Left lung (tissue), 4 donors: ENCODE measurements at regions not wholly inside any gene's neighbourhood (a gene's known extent, or its start where the extent isn't known, plus 50 kb on each side); places are given as distances from the start of the nearest gene placed in this dataset.
"Not testable (repeated sequence)": the region's sequence is repeated elsewhere in the genome, so short reads cannot be mapped to it uniquely, and the experiment has no call there.

Experiments used
- ATAC-seq: fragments of 200-7000 bp; cut with Tn5 transposase; one replicate; pipeline ENCODE4 v1.9.1; 2020; ENCODE audit warnings: moderate library complexity
- DNase-seq, 4 donors: peaks; one replicate each; pipeline ENCODE4 v3.0.0-alpha.2; 2013 to 2020
- H3K27ac ChIP-seq, 2 donors: fragments of 200-600 bp; sonication (generic) in 1 of 2; one replicate each; pipeline versions ENCODE4 v1.5.0 to v1.8.0; 2020 to 2021
- H3K27me3 ChIP-seq, 2 donors: fragments of 200-600 bp; sonication (generic) in 1 of 2; one replicate each; pipeline versions ENCODE4 v1.5.0 to v1.8.0; 2020 to 2021
- H3K36me3 ChIP-seq, 2 donors: fragments of 200-600 bp; sonication (generic) in 1 of 2; one replicate each; pipeline versions ENCODE4 v1.5.0 to v1.8.0; 2020 to 2021
- H3K4me1 ChIP-seq, 2 donors: fragments of 200-600 bp; one replicate each; pipeline ENCODE4 v1.8.0; 2021
- H3K4me3 ChIP-seq, 2 donors: fragments of 200-600 bp; sonication (generic) in 1 of 2; one replicate each; pipeline versions ENCODE4 v1.5.0 to v1.8.0; 2020 to 2021; ENCODE audit warnings: mild to moderate bottlenecking in 1 of 2
- H3K9me3 ChIP-seq, 2 donors: fragments of 200-600 bp; sonication (generic) in 1 of 2; one replicate each; pipeline versions ENCODE4 v1.5.0 to v1.8.0; 2020 to 2021
- CTCF ChIP-seq, 2 donors: fragments of 200-600 bp; sonication (generic) in 1 of 2; IDR thresholded peaks; one replicate each; pipeline versions ENCODE4 v1.5.0 to v1.8.0; 2021; ENCODE audit warnings: antibody characterized with exemption in 2 of 2
- intact Hi-C, 2 donors: fragments of 100-400 bp; cut with DNase I; formaldehyde crosslinking; loops; one replicate each; pipeline versions ENCODE4 v1.11.2 to v1.14.2; 2022
- donor health status: DM: no; HTN: yes; CAD: no.
- donor health status: DM: no; HTN: no; CAD: no.

- Histone ChIP-seq H3K4me1 (peaks cover 9 to 29% of the 10 kb centered on the region in 2 donors), H3K27me3 (no peaks in the 10 kb centered on the region), H3K4me3 (no peak overlapping the region), H3K36me3 (no peaks in the 10 kb centered on the region), H3K9me3 (no peaks in the 10 kb centered on the region), H3K27ac (no peak overlapping the region)
- ATAC-seq (no peak), DNase-seq (no peak)
- no peak for TF ChIP-seq CTCF (IDR thresholded peaks at IDR 0.05)
- intact Hi-C loops: no loop called here
These were observed 156.6 kb upstream of the GRK3 start for GRCh38 chr22:25407859-25408229.

GRCh38 chr22:25409240-25409639, 155.2 kb upstream of the GRK3 start:
- Histone ChIP-seq H3K4me3 (no peak overlapping the region), H3K9me3 (peaks cover 0 to 7% of the 10 kb centered on the region in 2 donors), H3K27me3 (no peaks in the 10 kb centered on the region), H3K36me3 (no peaks in the 10 kb centered on the region), H3K4me1 (peaks cover 0 to 15% of the 10 kb centered on the region in 2 donors), H3K27ac (no peak overlapping the region)
- ATAC-seq: no peak
- intact Hi-C loops: no loop called here
- TF ChIP-seq CTCF (IDR thresholded peaks at IDR 0.05): no peak
- DNase-seq: no peak

GRCh38 chr22:25410849-25411248, 153.6 kb upstream of the GRK3 start:
- ATAC-seq: no peak
- Histone ChIP-seq H3K36me3 (no peaks in the 10 kb centered on the region), H3K9me3 (peaks cover 0 to 7% of the 10 kb centered on the region in 2 donors), H3K4me3 (no peak overlapping the region), H3K27me3 (no peaks in the 10 kb centered on the region), H3K27ac (no peak overlapping the region), H3K4me1 (peaks cover 0 to 8% of the 10 kb centered on the region in 2 donors)
- DNase-seq: no peak
- intact Hi-C loops: no loop called here
- TF ChIP-seq CTCF (IDR thresholded peaks at IDR 0.05): no peak

- no peaks in the 10 kb centered on the region for H3K27me3 ChIP-seq
- DNase-seq: no peak
- H3K36me3 ChIP-seq: no peaks in the 10 kb centered on the region
- H3K4me1 ChIP-seq: peaks cover 0 to 3% of the 10 kb centered on the region in 2 donors
- peaks cover 0 to 7% of the 10 kb centered on the region in 2 donors for H3K9me3 ChIP-seq
- no peak for ATAC-seq
- no peak overlapping the region for H3K4me3 ChIP-seq
- TF ChIP-seq CTCF (IDR thresholded peaks at IDR 0.05): no peak
- no peak overlapping the region for H3K27ac ChIP-seq
- intact Hi-C loops: no loop called here
These were observed 150.9 kb upstream of the GRK3 start for GRCh38 chr22:25413620-25414019.

- H3K27me3 ChIP-seq: peaks cover 13 to 18% of the 10 kb centered on the region in 2 donors
- DNase-seq, H3K27ac ChIP-seq, intact Hi-C loops, ATAC-seq, H3K9me3 ChIP-seq, H3K4me3 ChIP-seq, H3K36me3 ChIP-seq: not testable (repeated sequence)
- peaks cover 7 to 24% of the 10 kb centered on the region in 2 donors for H3K4me1 ChIP-seq
These were observed 148.7 kb upstream of the GRK3 start for GRCh38 chr22:25415731-25416130.

GRCh38 chr22:25417826-25418225, 146.6 kb upstream of the GRK3 start:
- H3K36me3 ChIP-seq, H3K9me3 ChIP-seq, H3K27ac ChIP-seq, DNase-seq, ATAC-seq, H3K4me3 ChIP-seq, intact Hi-C loops: not testable (repeated sequence)
- peaks cover 34 to 39% of the 10 kb centered on the region in 2 donors for H3K27me3 ChIP-seq
- H3K4me1 ChIP-seq: peaks cover 7 to 37% of the 10 kb centered on the region in 2 donors
